OCI-LY1 (cell line): ENCODE measurements at regions not wholly inside any gene's neighbourhood (a gene's known extent, or its start where the extent isn't known, plus 50 kb on each side); places are given as distances from the start of the nearest gene placed in this dataset.

Experiments used
- EZH2 ChIP-seq: fragments of 200-600 bp; sonication (generic), shearing (Covaris generic); IDR thresholded peaks from 2 replicates; pipeline ENCODE4 v1.8.0; 2017; ENCODE audit warnings: borderline replicate concordance, mixed run types, mild to moderate bottlenecking, antibody characterized with exemption, low read length, moderate library complexity, mixed read lengths
- TF ChIP-seq, protein P1 (sequence below): fragments of 200-600 bp; sonication (generic), shearing (Covaris generic); IDR thresholded peaks from 2 replicates; pipeline ENCODE4 v1.5.1; 2017; ENCODE audit warnings: mild to moderate bottlenecking, antibody characterized with exemption, low read length, moderate library complexity, mixed read lengths

- no peak for TF ChIP-seq EZH2
- TF ChIP-seq, protein P1, sequence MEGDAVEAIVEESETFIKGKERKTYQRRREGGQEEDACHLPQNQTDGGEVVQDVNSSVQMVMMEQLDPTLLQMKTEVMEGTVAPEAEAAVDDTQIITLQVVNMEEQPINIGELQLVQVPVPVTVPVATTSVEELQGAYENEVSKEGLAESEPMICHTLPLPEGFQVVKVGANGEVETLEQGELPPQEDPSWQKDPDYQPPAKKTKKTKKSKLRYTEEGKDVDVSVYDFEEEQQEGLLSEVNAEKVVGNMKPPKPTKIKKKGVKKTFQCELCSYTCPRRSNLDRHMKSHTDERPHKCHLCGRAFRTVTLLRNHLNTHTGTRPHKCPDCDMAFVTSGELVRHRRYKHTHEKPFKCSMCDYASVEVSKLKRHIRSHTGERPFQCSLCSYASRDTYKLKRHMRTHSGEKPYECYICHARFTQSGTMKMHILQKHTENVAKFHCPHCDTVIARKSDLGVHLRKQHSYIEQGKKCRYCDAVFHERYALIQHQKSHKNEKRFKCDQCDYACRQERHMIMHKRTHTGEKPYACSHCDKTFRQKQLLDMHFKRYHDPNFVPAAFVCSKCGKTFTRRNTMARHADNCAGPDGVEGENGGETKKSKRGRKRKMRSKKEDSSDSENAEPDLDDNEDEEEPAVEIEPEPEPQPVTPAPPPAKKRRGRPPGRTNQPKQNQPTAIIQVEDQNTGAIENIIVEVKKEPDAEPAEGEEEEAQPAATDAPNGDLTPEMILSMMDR: peak; percentile 42; the same call in 1 of the 2 replicates
Observed at GRCh38 chr2:105576440-105577241, 168.1 kb upstream of the NCK2 start.
